HL-60 (cell line): ENCODE measurements at regions not wholly inside any gene's neighbourhood (a gene's known extent, or its start where the extent isn't known, plus 50 kb on each side); places are given as distances from the start of the nearest gene placed in this dataset.

Experiments
- GABPA ChIP-seq: IDR thresholded peaks from 2 replicates; pipeline ENCODE4 v1.6.1; 2012; ENCODE audit warnings: low read depth
- POLR2AphosphoS5 ChIP-seq: IDR thresholded peaks from 2 replicates; pipeline ENCODE4 v1.6.1; 2012; ENCODE audit warnings: low read depth
- SPI1 ChIP-seq: IDR thresholded peaks from 2 replicates; pipeline ENCODE4 v1.6.1; 2012; ENCODE audit warnings: low read depth, mild to moderate bottlenecking, borderline replicate concordance
- TF ChIP-seq, protein P1 (sequence below): IDR thresholded peaks from one replicate; pipeline ENCODE4 v1.5.1; 2011; ENCODE audit warnings: low read length, control low read depth, inconsistent platforms; ENCODE audit not compliant: insufficient read depth
- TF ChIP-seq, protein P2 (sequence below): IDR thresholded peaks from 2 replicates; pipeline ENCODE4 v1.6.1; 2012; ENCODE audit warnings: low read depth; ENCODE audit not compliant: insufficient replicate concordance

DNA sequence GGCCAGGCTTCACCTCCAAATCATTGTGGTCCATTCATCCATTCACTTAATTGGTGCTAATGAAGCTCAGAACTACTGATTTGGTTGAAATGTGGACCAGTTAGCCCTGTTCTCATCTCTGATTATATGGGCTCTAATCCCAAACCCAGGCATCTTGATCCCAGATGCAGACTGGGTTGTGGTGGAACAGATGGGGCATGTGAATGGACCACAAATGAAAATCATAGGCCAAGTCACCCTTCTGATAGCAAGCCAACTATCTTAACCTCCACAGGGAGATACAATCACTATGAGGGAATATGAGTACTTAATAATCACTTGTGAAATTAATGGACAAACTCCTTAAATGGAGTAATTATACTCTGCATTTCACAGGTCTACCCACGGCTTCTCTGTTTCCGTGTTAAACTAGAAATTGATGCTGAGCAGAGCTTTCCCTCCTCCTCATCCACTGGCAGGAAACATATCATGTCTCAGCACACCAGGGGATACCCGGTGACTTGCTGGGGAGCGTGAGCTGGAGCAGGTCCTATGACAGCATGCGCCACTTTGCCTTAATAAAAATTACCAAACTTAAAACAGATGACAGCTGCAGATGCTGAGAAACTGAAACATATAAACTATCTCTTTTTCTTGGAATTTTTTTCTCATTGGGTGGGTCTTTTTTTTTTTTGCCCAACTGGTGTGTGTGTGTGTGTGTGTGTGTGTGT lies 108.8 kb upstream of the HEY2 start:
- TF ChIP-seq, protein P1, sequence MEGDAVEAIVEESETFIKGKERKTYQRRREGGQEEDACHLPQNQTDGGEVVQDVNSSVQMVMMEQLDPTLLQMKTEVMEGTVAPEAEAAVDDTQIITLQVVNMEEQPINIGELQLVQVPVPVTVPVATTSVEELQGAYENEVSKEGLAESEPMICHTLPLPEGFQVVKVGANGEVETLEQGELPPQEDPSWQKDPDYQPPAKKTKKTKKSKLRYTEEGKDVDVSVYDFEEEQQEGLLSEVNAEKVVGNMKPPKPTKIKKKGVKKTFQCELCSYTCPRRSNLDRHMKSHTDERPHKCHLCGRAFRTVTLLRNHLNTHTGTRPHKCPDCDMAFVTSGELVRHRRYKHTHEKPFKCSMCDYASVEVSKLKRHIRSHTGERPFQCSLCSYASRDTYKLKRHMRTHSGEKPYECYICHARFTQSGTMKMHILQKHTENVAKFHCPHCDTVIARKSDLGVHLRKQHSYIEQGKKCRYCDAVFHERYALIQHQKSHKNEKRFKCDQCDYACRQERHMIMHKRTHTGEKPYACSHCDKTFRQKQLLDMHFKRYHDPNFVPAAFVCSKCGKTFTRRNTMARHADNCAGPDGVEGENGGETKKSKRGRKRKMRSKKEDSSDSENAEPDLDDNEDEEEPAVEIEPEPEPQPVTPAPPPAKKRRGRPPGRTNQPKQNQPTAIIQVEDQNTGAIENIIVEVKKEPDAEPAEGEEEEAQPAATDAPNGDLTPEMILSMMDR: no peak
- TF ChIP-seq, protein P2, sequence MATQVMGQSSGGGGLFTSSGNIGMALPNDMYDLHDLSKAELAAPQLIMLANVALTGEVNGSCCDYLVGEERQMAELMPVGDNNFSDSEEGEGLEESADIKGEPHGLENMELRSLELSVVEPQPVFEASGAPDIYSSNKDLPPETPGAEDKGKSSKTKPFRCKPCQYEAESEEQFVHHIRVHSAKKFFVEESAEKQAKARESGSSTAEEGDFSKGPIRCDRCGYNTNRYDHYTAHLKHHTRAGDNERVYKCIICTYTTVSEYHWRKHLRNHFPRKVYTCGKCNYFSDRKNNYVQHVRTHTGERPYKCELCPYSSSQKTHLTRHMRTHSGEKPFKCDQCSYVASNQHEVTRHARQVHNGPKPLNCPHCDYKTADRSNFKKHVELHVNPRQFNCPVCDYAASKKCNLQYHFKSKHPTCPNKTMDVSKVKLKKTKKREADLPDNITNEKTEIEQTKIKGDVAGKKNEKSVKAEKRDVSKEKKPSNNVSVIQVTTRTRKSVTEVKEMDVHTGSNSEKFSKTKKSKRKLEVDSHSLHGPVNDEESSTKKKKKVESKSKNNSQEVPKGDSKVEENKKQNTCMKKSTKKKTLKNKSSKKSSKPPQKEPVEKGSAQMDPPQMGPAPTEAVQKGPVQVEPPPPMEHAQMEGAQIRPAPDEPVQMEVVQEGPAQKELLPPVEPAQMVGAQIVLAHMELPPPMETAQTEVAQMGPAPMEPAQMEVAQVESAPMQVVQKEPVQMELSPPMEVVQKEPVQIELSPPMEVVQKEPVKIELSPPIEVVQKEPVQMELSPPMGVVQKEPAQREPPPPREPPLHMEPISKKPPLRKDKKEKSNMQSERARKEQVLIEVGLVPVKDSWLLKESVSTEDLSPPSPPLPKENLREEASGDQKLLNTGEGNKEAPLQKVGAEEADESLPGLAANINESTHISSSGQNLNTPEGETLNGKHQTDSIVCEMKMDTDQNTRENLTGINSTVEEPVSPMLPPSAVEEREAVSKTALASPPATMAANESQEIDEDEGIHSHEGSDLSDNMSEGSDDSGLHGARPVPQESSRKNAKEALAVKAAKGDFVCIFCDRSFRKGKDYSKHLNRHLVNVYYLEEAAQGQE: no peak
- TF ChIP-seq POLR2AphosphoS5 (no peak), GABPA (no peak), SPI1 (no peak)
